ENCODE measurements at regions not wholly inside any gene's neighbourhood (a gene's known extent, or its start where the extent isn't known, plus 50 kb on each side); places are given as distances from the start of the nearest gene placed in this dataset.
"Not testable (repeated sequence)": the region's sequence is repeated elsewhere in the genome, so short reads cannot be mapped to it uniquely, and the experiment has no call there.

DNA sequence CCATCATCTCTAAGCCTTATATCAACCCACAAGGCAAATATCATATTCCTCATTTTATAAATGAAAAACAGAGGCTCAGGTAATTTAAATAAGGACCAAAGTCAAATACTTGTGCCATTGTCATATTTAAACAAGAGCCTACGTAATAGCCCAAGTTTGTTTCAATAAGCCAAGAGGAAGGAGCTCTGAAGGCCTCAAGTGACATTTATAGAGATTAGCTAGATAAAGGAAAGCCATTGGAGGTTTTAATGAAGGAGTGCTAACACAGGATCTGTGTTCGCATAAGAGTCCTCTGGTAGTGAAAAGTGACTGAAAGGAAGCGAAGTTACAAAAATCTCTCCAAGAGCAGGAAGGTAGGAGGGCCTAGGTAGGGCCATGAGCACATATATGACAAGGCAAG is 384.9 kb upstream of the NOCT start:
- no peak overlapping the region for H3K4me3 ChIP-seq
- DNase-seq (ENCODE audit: low spot score in 2 of 2), result no peak
- WGBS, 2 donors, result 87 to 94% methylated on average over 3 of the region's 3 CpGs
- no peaks in the 10 kb centered on the region for H3K36me3 ChIP-seq
- H3K27ac ChIP-seq, result no peak overlapping the region
- H3K4me1 ChIP-seq, result no peaks in the 10 kb centered on the region
- no peaks in the 10 kb centered on the region for H3K27me3 ChIP-seq
- TF ChIP-seq, protein P1, sequence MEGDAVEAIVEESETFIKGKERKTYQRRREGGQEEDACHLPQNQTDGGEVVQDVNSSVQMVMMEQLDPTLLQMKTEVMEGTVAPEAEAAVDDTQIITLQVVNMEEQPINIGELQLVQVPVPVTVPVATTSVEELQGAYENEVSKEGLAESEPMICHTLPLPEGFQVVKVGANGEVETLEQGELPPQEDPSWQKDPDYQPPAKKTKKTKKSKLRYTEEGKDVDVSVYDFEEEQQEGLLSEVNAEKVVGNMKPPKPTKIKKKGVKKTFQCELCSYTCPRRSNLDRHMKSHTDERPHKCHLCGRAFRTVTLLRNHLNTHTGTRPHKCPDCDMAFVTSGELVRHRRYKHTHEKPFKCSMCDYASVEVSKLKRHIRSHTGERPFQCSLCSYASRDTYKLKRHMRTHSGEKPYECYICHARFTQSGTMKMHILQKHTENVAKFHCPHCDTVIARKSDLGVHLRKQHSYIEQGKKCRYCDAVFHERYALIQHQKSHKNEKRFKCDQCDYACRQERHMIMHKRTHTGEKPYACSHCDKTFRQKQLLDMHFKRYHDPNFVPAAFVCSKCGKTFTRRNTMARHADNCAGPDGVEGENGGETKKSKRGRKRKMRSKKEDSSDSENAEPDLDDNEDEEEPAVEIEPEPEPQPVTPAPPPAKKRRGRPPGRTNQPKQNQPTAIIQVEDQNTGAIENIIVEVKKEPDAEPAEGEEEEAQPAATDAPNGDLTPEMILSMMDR (IDR thresholded peaks at IDR 0.05), result no peak
- TF ChIP-seq EP300 (IDR thresholded peaks at IDR 0.05) (no peak), POLR2A (IDR thresholded peaks at IDR 0.05) (no peak)
- no peaks in the 10 kb centered on the region for H3K9me3 ChIP-seq

DNA sequence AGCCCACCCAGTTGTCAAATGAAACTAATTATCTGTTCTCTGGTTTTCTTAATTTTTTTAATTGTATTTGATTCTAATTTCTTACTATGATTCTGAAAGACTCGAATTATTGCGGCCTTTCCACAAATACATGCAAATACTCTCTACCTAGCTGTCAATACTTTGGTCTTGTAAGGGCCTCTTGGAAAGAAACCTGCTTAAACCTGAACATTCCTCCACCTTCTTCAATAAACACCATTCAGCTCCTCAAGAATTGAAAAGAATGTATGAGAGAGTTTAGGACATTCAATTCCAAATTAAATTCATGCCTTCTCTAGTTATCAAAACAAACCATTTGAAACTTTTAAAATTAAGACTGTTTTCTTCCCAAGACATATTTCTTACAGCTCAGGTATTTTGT is 385.9 kb upstream of the NOCT start:
- Histone ChIP-seq H3K4me3 (no peak overlapping the region), H3K9me3 (no peaks in the 10 kb centered on the region), H3K4me1 (no peaks in the 10 kb centered on the region), H3K27me3 (no peaks in the 10 kb centered on the region), H3K27ac (no peak overlapping the region), H3K36me3 (no peaks in the 10 kb centered on the region)
- no peak for DNase-seq (ENCODE audit: low spot score in 2 of 2)
- WGBS, 2 donors, result 93 to 100% methylated on average over 2 of the region's 2 CpGs
- TF ChIP-seq POLR2A (IDR thresholded peaks at IDR 0.05), result no peak
- TF ChIP-seq, protein P1 (IDR thresholded peaks at IDR 0.05), result no peak
- TF ChIP-seq EP300 (IDR thresholded peaks at IDR 0.05), result no peak

DNA sequence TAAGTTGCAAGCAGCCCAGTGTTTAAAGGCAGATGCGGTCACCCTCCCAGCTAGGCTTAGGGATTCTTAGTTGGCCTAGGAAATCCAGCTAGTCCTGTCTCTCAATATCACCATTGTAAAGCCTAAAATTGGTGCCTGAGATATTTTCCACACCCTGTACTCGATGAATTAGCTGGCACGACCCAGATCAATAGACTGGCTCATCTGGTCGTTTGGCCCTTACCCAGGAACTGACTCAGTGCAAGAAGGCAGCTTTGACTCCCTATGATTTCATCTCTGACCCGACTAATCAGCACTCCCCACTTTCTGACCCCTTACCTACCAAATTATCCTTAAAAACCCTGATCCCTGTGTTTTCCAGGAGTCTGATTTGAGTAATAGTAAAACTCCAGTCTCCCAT is 384.9 kb upstream of the SLC7A11 start:
- TF ChIP-seq POLR2A (IDR thresholded peaks at IDR 0.05) (no peak), EP300 (IDR thresholded peaks at IDR 0.05) (no peak)
- TF ChIP-seq, protein P1 (IDR thresholded peaks at IDR 0.05), result no peak
- no peak overlapping the region for H3K4me3 ChIP-seq
- H3K27ac ChIP-seq, result no peak overlapping the region
- H3K9me3 ChIP-seq, result no peaks in the 10 kb centered on the region
- 60 to 69% methylated on average over 5 of the region's 5 CpGs for whole genome bisulfite sequencing, 2 donors
- H3K36me3 ChIP-seq, result no peaks in the 10 kb centered on the region
- H3K27me3 ChIP-seq, result no peaks in the 10 kb centered on the region
- H3K4me1 ChIP-seq, result no peaks in the 10 kb centered on the region
- no peak for DNase-seq (ENCODE audit: low spot score in 2 of 2)

DNA sequence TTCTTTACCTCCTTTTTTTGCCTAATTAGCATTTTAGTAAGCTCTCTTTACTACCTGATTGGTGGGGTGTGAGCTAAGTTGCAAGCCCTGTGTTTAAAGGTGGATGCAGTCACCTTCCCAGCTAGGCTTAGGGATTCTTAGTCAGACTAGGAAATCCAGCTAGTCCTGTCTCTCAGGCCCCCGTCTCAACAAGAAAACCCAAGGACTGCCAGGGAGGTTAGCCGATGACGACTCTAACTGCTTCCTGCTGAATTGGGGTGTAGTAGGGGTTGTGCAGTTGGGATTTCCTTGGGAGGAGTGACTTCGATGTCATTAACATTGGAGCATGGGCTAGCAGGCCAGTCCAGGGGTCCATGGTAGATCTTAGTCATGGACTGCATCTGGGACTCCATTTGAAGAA is 380.2 kb upstream of the SLC7A11 start:
- H3K27ac ChIP-seq, result not testable (repeated sequence)
- WGBS, 2 donors, result 87 to 99% methylated on average over 4 of the region's 4 CpGs

DNA sequence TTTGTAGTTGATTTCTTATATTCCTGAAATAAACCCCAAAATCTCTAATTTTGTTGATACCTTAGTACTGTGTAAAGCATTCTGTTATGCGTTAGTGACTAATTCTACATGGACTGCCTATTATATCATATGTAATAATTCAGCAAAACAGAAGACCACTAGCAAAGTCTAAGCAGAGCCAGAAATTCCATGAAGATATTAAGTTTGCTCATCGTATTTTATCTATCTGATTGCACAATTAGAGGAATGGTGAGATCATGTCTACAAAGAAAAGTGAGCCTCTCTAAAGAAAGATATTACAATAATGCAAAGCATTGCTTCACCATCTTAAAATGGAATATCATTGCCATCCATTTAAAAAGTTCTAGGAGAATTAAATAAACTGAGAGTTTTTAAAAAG is 374.6 kb upstream of the SLC7A11 start:
- 87 to 93% methylated on average over 2 of the region's 2 CpGs for WGBS, 2 donors

More for the DNA sequence above, 380.2 kb upstream of the SLC7A11 start:
- H3K4me1 ChIP-seq; DNase-seq (ENCODE audit: low spot score in 2 of 2); H3K4me3 ChIP-seq; H3K36me3 ChIP-seq; H3K27me3 ChIP-seq: not testable (repeated sequence)
- peaks cover 0 to 12% (median 1%) of the 10 kb centered on the region in 4 donors for H3K9me3 ChIP-seq

More for the DNA sequence above, 374.6 kb upstream of the SLC7A11 start:
- Histone ChIP-seq H3K4me1 (no peaks in the 10 kb centered on the region), H3K4me3 (no peak overlapping the region), H3K27ac (no peak overlapping the region), H3K36me3 (no peaks in the 10 kb centered on the region), H3K27me3 (no peaks in the 10 kb centered on the region), H3K9me3 (peaks cover 0 to 21% (median 1%) of the 10 kb centered on the region in 4 donors)
- DNase-seq (ENCODE audit: low spot score in 2 of 2), result no peak
- TF ChIP-seq EP300 (IDR thresholded peaks at IDR 0.05) (no peak), POLR2A (IDR thresholded peaks at IDR 0.05) (no peak)
- TF ChIP-seq, protein P1 (IDR thresholded peaks at IDR 0.05), result no peak
